Fibroblast of lung (primary cell): ENCODE measurements at regions not wholly inside any gene's neighbourhood (a gene's known extent, or its start where the extent isn't known, plus 50 kb on each side); places are given as distances from the start of the nearest gene placed in this dataset.

Experiments
- EZH2 ChIP-seq: IDR thresholded peaks from 2 replicates; pipeline ENCODE4 v1.5.1; 2012; ENCODE audit warnings: low read length, control low read depth, mild to moderate bottlenecking; ENCODE audit errors: missing control alignments
- TF ChIP-seq, protein P1 (sequence below), 2 donors: IDR thresholded peaks in 1 of 2; conservative IDR thresholded peaks in 1 of 2; 1 replicate in 1 of 2; 2 replicates in 1 of 2; pipeline ENCODE4 v1.5.1; 2011 to 2012; ENCODE audit warnings: low read length in 2 of 2, control low read depth in 1 of 2, inconsistent platforms in 1 of 2, low read depth in 1 of 2, mild to moderate bottlenecking in 1 of 2

DNA sequence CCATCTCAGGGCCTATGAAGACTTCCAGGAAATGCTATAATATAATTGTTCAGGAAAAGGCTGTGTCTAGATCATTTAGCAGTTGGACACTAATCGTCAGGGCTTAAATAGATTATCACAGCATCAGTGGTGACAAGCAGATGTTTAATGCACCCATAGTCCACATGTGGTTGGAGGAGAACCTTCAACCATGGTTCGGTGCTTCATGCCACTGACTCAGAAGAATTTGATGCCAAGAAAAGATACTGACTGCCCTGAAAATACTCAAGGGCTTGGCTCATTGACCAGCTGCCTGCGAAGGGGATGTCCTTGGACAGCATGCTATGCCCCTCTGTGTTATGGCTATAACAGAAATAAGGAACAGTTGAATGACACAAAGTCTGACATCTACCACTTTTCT, 175.7 kb downstream of the HHIPL2 start:
- TF ChIP-seq, protein P1, sequence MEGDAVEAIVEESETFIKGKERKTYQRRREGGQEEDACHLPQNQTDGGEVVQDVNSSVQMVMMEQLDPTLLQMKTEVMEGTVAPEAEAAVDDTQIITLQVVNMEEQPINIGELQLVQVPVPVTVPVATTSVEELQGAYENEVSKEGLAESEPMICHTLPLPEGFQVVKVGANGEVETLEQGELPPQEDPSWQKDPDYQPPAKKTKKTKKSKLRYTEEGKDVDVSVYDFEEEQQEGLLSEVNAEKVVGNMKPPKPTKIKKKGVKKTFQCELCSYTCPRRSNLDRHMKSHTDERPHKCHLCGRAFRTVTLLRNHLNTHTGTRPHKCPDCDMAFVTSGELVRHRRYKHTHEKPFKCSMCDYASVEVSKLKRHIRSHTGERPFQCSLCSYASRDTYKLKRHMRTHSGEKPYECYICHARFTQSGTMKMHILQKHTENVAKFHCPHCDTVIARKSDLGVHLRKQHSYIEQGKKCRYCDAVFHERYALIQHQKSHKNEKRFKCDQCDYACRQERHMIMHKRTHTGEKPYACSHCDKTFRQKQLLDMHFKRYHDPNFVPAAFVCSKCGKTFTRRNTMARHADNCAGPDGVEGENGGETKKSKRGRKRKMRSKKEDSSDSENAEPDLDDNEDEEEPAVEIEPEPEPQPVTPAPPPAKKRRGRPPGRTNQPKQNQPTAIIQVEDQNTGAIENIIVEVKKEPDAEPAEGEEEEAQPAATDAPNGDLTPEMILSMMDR (conservative IDR thresholded peaks at IDR 0.05 in 1 of 2, IDR thresholded peaks at IDR 0.05 in 1 of 2; ENCODE audit: low read depth in 1 of 2, low read length in 2 of 2) = no peak
- no peak for TF ChIP-seq EZH2
